ENCODE measurements at regions not wholly inside any gene's neighbourhood (a gene's known extent, or its start where the extent isn't known, plus 50 kb on each side); places are given as distances from the start of the nearest gene placed in this dataset.

DNA sequence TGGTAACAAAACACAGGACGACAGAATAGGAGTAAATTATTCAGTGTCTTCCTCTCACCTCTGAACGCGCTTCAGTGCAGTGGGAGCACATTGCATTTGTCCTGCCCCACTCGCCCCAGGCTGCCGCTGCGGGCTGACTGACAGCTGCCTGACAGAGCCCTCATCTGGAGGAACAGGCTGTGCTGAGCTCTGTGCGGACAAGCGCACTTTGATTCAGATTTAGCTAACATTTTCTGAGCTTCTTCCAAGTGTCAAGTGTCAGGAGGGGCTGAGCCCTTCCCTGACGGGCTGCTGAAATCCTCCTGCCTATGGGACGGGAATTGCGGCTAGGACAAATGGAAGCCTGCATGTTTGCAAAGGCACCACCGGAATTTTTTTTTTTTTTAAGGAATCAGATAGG lies 383.0 kb upstream of the CDH4 start:
- TF ChIP-seq, protein P1, sequence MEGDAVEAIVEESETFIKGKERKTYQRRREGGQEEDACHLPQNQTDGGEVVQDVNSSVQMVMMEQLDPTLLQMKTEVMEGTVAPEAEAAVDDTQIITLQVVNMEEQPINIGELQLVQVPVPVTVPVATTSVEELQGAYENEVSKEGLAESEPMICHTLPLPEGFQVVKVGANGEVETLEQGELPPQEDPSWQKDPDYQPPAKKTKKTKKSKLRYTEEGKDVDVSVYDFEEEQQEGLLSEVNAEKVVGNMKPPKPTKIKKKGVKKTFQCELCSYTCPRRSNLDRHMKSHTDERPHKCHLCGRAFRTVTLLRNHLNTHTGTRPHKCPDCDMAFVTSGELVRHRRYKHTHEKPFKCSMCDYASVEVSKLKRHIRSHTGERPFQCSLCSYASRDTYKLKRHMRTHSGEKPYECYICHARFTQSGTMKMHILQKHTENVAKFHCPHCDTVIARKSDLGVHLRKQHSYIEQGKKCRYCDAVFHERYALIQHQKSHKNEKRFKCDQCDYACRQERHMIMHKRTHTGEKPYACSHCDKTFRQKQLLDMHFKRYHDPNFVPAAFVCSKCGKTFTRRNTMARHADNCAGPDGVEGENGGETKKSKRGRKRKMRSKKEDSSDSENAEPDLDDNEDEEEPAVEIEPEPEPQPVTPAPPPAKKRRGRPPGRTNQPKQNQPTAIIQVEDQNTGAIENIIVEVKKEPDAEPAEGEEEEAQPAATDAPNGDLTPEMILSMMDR (conservative IDR thresholded peaks at IDR 0.05) = no peak
- no peak for TF ChIP-seq ZFX (IDR thresholded peaks at IDR 0.05)
